Vagina (tissue), 2 donors: ENCODE measurements at regions not wholly inside any gene's neighbourhood (a gene's known extent, or its start where the extent isn't known, plus 50 kb on each side); places are given as distances from the start of the nearest gene placed in this dataset.

Source experiments
- DNase-seq, 2 donors: peaks; one replicate each; pipeline ENCODE4 v3.0.0-alpha.2; 2017; ENCODE audit errors: extremely low spot score in 2 of 2
- H3K27ac ChIP-seq: fragments of 200-600 bp; sonication (generic); one replicate; pipeline ENCODE4 v1.5.1; 2019
- H3K27me3 ChIP-seq: fragments of 200-600 bp; sonication (generic); one replicate; pipeline ENCODE4 v1.5.1; 2019
- H3K36me3 ChIP-seq, 2 donors: fragments of 200-600 bp; sonication (generic); one replicate each; pipeline ENCODE4 v1.5.1; 2017 to 2019
- H3K4me1 ChIP-seq: fragments of 200-600 bp; sonication (generic); one replicate; pipeline ENCODE4 v1.5.1; 2019
- H3K4me3 ChIP-seq, 2 donors: fragments of 200-600 bp; sonication (generic); 1 replicate in 1 of 2; 2 replicates in 1 of 2; pipeline ENCODE4 v1.5.1; 2016 to 2019
- H3K9me3 ChIP-seq: fragments of 200-600 bp; sonication (generic); one replicate; pipeline ENCODE4 v1.5.1; 2019
- POLR2A ChIP-seq, 2 donors: fragments of 450-650 bp; IDR thresholded peaks; one replicate each; pipeline ENCODE4 v1.6.1; 2017; ENCODE audit warnings: antibody characterized with exemption in 2 of 2, mild to moderate bottlenecking in 2 of 2, moderate library complexity in 2 of 2
- POLR2AphosphoS5 ChIP-seq, 2 donors: sonication (generic); formaldehyde crosslinking; IDR thresholded peaks; one replicate each; pipeline ENCODE4 v1.9.0; 2017; ENCODE audit warnings: antibody characterized with exemption in 2 of 2, mild to moderate bottlenecking in 2 of 2, low read depth in 1 of 2; ENCODE audit not compliant: insufficient read depth in 1 of 2
- intact Hi-C: fragments of 100-400 bp; cut with DNase I; formaldehyde crosslinking; loops from one replicate; pipeline ENCODE4 v1.15.1; 2023
- TF ChIP-seq, protein P1 (sequence below), 3 experiments: fragments of 450-650 bp in 2 of 3; fragments of 200-600 bp in 1 of 3; sonication (generic) in 1 of 3; IDR thresholded peaks; one replicate each; pipeline ENCODE4 v1.5.1; 2017 to 2019; ENCODE audit warnings: antibody characterized with exemption in 3 of 3, mild to moderate bottlenecking in 2 of 3, moderate library complexity in 2 of 3

DNA sequence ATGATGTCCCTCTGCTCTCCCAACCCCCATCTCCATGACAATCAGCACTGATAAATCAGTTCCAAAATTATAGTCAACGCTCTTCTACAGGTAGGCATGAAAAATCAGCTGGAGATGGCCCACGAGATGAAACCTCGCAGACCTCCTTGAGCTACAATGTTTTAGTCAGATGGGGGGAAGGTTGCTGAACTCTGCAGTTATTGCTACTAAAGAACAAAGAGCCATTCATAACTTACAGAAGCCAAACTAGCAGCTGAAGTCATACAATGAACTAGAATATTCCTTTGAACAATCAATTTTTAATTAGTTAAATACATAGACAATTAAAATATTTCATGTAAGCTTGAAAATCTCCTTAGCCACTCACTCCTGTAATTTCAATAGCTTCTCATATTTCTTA is 179.2 kb downstream of the NHLRC3 start:
- Histone ChIP-seq H3K4me3 (no peak overlapping the region), H3K4me1 (no peaks in the 10 kb centered on the region), H3K36me3 (no peaks in the 10 kb centered on the region), H3K9me3 (no peaks in the 10 kb centered on the region), H3K27ac (no peak overlapping the region), H3K27me3 (no peaks in the 10 kb centered on the region)
- DNase-seq = no peak
- TF ChIP-seq POLR2AphosphoS5 (IDR thresholded peaks at IDR 0.05; ENCODE audit: insufficient read depth in 1 of 2, low read depth in 1 of 2) (no peak), POLR2A (IDR thresholded peaks at IDR 0.05) (no peak)
- TF ChIP-seq, protein P1, sequence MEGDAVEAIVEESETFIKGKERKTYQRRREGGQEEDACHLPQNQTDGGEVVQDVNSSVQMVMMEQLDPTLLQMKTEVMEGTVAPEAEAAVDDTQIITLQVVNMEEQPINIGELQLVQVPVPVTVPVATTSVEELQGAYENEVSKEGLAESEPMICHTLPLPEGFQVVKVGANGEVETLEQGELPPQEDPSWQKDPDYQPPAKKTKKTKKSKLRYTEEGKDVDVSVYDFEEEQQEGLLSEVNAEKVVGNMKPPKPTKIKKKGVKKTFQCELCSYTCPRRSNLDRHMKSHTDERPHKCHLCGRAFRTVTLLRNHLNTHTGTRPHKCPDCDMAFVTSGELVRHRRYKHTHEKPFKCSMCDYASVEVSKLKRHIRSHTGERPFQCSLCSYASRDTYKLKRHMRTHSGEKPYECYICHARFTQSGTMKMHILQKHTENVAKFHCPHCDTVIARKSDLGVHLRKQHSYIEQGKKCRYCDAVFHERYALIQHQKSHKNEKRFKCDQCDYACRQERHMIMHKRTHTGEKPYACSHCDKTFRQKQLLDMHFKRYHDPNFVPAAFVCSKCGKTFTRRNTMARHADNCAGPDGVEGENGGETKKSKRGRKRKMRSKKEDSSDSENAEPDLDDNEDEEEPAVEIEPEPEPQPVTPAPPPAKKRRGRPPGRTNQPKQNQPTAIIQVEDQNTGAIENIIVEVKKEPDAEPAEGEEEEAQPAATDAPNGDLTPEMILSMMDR (IDR thresholded peaks at IDR 0.05) = no peak
- intact Hi-C loops = no loop called here

DNA sequence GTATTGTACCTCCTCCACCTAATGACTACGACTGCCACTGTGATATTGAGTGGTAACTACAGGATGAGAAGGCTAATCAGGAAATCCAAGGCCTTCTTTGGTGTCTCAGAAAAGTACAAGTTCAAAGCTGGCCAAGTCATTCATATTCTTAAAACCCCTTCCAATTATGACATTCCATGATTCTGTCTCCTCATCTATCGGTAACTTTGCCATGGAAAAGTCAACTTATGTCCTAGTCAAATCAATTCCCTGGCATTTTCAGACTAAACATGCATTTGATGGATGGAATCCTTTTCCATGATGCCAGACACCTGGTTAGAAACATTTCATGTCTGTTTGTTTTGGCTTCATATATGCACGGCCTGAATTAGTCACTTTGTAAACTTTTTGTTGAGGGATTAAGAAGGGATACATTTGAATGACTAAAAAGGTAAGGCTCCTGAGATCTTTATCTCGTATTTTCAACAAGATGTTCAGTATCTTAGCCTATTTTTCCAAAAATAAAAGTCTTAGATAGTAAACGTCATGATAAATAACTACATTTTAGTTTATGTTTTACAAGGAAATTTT is 186.5 kb downstream of the NHLRC3 start:
- no peak for TF ChIP-seq POLR2AphosphoS5 (IDR thresholded peaks at IDR 0.05; ENCODE audit: insufficient read depth in 1 of 2, low read depth in 1 of 2)
- TF ChIP-seq, protein P1 (IDR thresholded peaks at IDR 0.05) = no peak
- no peak for TF ChIP-seq POLR2A (IDR thresholded peaks at IDR 0.05)
- intact Hi-C loops = no loop called here
- H3K9me3 ChIP-seq = no peaks in the 10 kb centered on the region
- H3K27me3 ChIP-seq = no peaks in the 10 kb centered on the region
- H3K4me1 ChIP-seq = no peaks in the 10 kb centered on the region
- H3K36me3 ChIP-seq = no peaks in the 10 kb centered on the region
- H3K4me3 ChIP-seq = no peak overlapping the region
- no peak overlapping the region for H3K27ac ChIP-seq
- no peak for DNase-seq

DNA sequence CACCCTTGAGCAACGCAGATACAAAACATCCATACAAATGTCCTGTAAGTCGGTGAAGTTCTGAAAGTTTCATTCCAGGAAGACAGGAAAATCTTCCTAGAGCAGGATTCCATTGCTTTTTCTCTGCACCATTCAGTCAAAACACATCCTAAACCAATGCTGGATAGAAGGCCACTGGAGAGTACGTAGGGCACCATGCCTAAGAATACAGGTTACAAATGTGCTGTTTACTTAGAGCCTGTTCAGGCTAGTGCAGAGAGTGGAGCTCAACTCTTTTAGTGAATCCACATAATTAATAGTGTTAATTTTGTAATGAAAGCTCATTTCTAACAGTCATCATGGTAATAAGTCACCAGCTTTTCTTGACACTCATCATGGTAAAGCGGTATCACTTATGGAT is 187.6 kb downstream of the NHLRC3 start:
- no peak for DNase-seq
- no peaks in the 10 kb centered on the region for H3K27me3 ChIP-seq
- H3K9me3 ChIP-seq = no peaks in the 10 kb centered on the region
- no peak overlapping the region for H3K4me3 ChIP-seq
- H3K4me1 ChIP-seq = no peaks in the 10 kb centered on the region
- H3K27ac ChIP-seq = no peak overlapping the region
- no peaks in the 10 kb centered on the region for H3K36me3 ChIP-seq
- intact Hi-C loops = no loop called here
- TF ChIP-seq POLR2AphosphoS5 (IDR thresholded peaks at IDR 0.05; ENCODE audit: insufficient read depth in 1 of 2, low read depth in 1 of 2) (no peak), POLR2A (IDR thresholded peaks at IDR 0.05) (no peak)
- TF ChIP-seq, protein P1 (IDR thresholded peaks at IDR 0.05) = no peak

DNA sequence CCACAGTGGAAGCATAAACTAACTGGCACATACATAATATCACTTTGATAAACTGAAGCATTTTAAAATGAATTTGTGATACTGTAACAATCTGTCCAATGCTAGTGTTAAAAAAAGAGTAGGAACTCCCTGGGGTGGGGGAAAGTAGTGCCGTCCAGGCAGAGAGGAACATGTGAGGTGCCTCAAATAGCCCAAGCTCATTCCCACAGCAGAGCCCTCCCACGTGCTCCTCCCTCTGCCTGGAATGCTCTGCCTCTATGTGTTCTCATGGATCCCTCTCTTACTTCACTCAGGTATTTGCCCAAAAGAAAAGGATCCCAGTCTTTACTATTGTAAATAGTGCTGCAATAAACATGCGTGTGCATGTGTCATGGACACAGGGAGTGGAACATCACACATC is 188.1 kb downstream of the NHLRC3 start:
- intact Hi-C loops = no loop called here
- H3K27ac ChIP-seq = no peak overlapping the region
- TF ChIP-seq POLR2AphosphoS5 (IDR thresholded peaks at IDR 0.05; ENCODE audit: insufficient read depth in 1 of 2, low read depth in 1 of 2) = no peak
- TF ChIP-seq, protein P1 (IDR thresholded peaks at IDR 0.05) = no peak
- TF ChIP-seq POLR2A (IDR thresholded peaks at IDR 0.05) = no peak

DNA sequence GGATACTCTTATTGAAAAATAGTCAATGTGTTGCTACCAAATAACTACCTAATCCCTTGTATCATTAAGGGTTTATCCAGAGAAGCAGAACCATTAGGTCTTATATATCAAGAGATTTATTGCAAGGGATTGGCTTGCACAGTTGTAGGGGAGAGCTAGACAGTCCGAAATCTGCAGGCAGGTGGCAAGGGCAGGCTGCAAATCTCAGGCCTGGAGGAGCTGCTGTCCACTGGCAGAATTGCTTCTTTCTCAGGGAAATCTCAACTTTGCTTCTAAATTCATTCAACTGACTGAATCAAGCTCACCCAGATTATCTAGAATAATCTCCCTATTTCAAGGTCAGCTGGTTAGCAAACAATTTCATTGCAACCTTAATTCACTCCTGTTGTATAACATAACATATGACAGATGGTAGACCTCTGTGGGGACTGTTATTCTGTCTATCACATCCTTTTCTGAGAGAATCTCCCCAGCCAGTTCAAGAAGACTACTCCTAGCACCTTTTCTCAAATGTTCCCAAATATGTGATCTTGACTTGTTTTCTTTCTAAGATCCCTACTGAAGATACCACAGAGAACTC is 194.2 kb downstream of the NHLRC3 start:
- Histone ChIP-seq H3K4me1 (no peaks in the 10 kb centered on the region), H3K27ac (no peak overlapping the region), H3K9me3 (no peaks in the 10 kb centered on the region), H3K27me3 (no peaks in the 10 kb centered on the region), H3K4me3 (no peak overlapping the region), H3K36me3 (no peaks in the 10 kb centered on the region)
- TF ChIP-seq, protein P1 (IDR thresholded peaks at IDR 0.05) = no peak
- TF ChIP-seq POLR2AphosphoS5 (IDR thresholded peaks at IDR 0.05; ENCODE audit: insufficient read depth in 1 of 2, low read depth in 1 of 2) (no peak), POLR2A (IDR thresholded peaks at IDR 0.05) (no peak)
- intact Hi-C loops = no loop called here
- DNase-seq = no peak

More for the DNA sequence above, 188.1 kb downstream of the NHLRC3 start:
- H3K4me1 ChIP-seq = no peaks in the 10 kb centered on the region
- no peaks in the 10 kb centered on the region for H3K9me3 ChIP-seq
- H3K4me3 ChIP-seq = no peak overlapping the region
- H3K27me3 ChIP-seq = no peaks in the 10 kb centered on the region
- DNase-seq = no peak
- no peaks in the 10 kb centered on the region for H3K36me3 ChIP-seq
